ENCODE measurements at regions not wholly inside any gene's neighbourhood (a gene's known extent, or its start where the extent isn't known, plus 50 kb on each side); places are given as distances from the start of the nearest gene placed in this dataset.

DNA sequence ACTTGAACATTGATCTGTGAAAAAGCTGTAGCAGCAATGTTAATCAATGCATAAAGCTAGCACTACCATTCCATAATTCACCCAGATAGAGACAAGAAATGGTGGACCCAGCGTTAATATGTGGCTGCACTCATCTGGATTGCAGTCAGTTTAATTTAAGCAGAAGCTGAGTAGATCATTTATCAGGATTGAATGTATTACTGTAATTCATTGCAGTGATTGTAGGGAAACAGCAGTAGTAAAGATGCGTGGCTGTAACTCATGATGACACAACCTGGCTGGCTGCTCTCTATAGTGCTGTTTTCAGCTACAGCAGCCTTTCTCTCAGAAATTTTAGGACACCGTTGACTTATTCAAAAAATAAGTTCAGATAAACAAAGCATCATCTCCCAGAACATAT lies 499.5 kb upstream of the SLITRK6 start:
- Histone ChIP-seq H3K9me2 (replicated peaks; ENCODE audit: insufficient read depth) (no peaks in the 10 kb centered on the region), H3K79me2 (no peaks in the 10 kb centered on the region), H3K4me2 (no peak overlapping the region), H3K4me1 (ENCODE audit: insufficient read depth) (no peaks in the 10 kb centered on the region), H3K27ac (no peak overlapping the region), H3K36me3 (replicated peaks; ENCODE audit: insufficient read depth, low read depth) (no peaks in the 10 kb centered on the region), H3K27me3 (no peaks in the 10 kb centered on the region), H4K20me1 (ENCODE audit: insufficient read depth, poor library complexity, severe bottlenecking) (no peaks in the 10 kb centered on the region), H3K4me3 (no peak overlapping the region), H2AFZ (no peak overlapping the region), H3K9me3 (ENCODE audit: low read depth) (no peaks in the 10 kb centered on the region)
- no peak for DNase-seq (ENCODE audit: low spot score)
- 82% methylated on average over 3 of the region's 3 CpGs for WGBS (ENCODE audit: low lambda C conversion rate, missing lambda C conversion rate)
- TF ChIP-seq, protein P1, sequence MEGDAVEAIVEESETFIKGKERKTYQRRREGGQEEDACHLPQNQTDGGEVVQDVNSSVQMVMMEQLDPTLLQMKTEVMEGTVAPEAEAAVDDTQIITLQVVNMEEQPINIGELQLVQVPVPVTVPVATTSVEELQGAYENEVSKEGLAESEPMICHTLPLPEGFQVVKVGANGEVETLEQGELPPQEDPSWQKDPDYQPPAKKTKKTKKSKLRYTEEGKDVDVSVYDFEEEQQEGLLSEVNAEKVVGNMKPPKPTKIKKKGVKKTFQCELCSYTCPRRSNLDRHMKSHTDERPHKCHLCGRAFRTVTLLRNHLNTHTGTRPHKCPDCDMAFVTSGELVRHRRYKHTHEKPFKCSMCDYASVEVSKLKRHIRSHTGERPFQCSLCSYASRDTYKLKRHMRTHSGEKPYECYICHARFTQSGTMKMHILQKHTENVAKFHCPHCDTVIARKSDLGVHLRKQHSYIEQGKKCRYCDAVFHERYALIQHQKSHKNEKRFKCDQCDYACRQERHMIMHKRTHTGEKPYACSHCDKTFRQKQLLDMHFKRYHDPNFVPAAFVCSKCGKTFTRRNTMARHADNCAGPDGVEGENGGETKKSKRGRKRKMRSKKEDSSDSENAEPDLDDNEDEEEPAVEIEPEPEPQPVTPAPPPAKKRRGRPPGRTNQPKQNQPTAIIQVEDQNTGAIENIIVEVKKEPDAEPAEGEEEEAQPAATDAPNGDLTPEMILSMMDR (IDR thresholded peaks at IDR 0.05; ENCODE audit: poor library complexity): no peak
- TF ChIP-seq EZH2phosphoT487 (IDR thresholded peaks at IDR 0.05; ENCODE audit: low read depth, severe bottlenecking, unreplicated experiment) (no peak), EZH2 (IDR thresholded peaks at IDR 0.05; ENCODE audit: borderline replicate concordance) (no peak)

DNA sequence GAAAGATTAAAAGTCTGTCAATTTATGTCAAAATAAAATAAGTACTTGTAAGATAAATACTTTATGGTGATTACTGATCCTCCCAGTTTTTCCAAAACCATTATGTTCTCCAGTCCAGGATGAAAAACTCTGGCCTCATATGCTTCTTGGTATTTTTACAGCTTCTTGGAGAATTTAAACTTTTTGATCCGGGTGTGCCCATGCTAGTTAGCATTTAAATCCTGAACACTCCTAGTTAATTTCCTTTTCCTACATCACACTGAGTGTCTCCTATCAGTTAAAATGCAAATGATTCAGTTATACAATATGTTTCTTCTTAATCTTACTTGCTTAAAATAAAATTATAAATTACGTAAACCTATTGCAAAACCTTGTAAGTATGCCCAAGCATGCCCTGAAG lies 499.9 kb upstream of the SLITRK6 start:
- Histone ChIP-seq H3K4me2 (no peak overlapping the region), H3K4me1 (ENCODE audit: insufficient read depth) (no peaks in the 10 kb centered on the region), H3K9me3 (ENCODE audit: low read depth) (no peaks in the 10 kb centered on the region), H3K27ac (no peak overlapping the region), H2AFZ (no peak overlapping the region), H3K27me3 (no peaks in the 10 kb centered on the region), H3K9me2 (replicated peaks; ENCODE audit: insufficient read depth) (no peaks in the 10 kb centered on the region), H3K79me2 (no peaks in the 10 kb centered on the region), H4K20me1 (ENCODE audit: insufficient read depth, poor library complexity, severe bottlenecking) (no peaks in the 10 kb centered on the region), H3K36me3 (replicated peaks; ENCODE audit: insufficient read depth, low read depth) (no peaks in the 10 kb centered on the region), H3K4me3 (no peak overlapping the region)
- DNase-seq (ENCODE audit: low spot score): no peak
- WGBS (ENCODE audit: low lambda C conversion rate, missing lambda C conversion rate): 76% methylated on average over 2 of the region's 2 CpGs
- TF ChIP-seq EZH2 (IDR thresholded peaks at IDR 0.05; ENCODE audit: borderline replicate concordance) (no peak), EZH2phosphoT487 (IDR thresholded peaks at IDR 0.05; ENCODE audit: low read depth, severe bottlenecking, unreplicated experiment) (no peak)
- TF ChIP-seq, protein P1 (IDR thresholded peaks at IDR 0.05; ENCODE audit: poor library complexity): no peak

DNA sequence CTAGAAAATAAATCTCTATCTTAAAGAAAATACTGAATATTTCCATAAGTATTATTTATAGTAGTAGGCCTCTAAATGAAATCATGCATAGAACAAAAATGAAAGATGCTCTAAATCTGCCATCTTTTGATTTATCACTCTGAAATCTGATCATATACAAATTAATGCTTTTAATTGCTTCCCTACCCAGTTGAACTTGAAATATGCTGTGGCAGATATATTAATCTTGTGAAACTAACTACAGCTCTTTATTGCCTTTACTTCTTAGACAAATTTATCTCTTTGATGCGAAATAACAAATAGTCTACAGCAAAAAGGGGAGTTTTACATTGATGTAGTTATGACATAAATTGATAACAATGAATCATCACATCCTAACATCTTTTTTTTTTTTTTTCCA lies 510.7 kb upstream of the SLITRK6 start:
- Histone ChIP-seq H3K79me2 (no peaks in the 10 kb centered on the region), H3K9me2 (replicated peaks; ENCODE audit: insufficient read depth) (no peaks in the 10 kb centered on the region), H3K27me3 (no peaks in the 10 kb centered on the region), H4K20me1 (ENCODE audit: insufficient read depth, poor library complexity, severe bottlenecking) (no peaks in the 10 kb centered on the region), H2AFZ (no peak overlapping the region), H3K4me1 (ENCODE audit: insufficient read depth) (no peaks in the 10 kb centered on the region), H3K4me2 (no peak overlapping the region), H3K9me3 (ENCODE audit: low read depth) (no peaks in the 10 kb centered on the region), H3K4me3 (no peak overlapping the region), H3K27ac (no peak overlapping the region), H3K36me3 (replicated peaks; ENCODE audit: insufficient read depth, low read depth) (no peaks in the 10 kb centered on the region)
- DNase-seq (ENCODE audit: low spot score): no peak
- WGBS (ENCODE audit: low lambda C conversion rate, missing lambda C conversion rate): 86% methylated on average over 1 of the region's 1 CpG
- no peak for TF ChIP-seq EZH2 (IDR thresholded peaks at IDR 0.05; ENCODE audit: borderline replicate concordance)
- TF ChIP-seq EZH2phosphoT487 (IDR thresholded peaks at IDR 0.05; ENCODE audit: low read depth, severe bottlenecking, unreplicated experiment): no peak
- TF ChIP-seq, protein P1 (IDR thresholded peaks at IDR 0.05; ENCODE audit: poor library complexity): no peak

DNA sequence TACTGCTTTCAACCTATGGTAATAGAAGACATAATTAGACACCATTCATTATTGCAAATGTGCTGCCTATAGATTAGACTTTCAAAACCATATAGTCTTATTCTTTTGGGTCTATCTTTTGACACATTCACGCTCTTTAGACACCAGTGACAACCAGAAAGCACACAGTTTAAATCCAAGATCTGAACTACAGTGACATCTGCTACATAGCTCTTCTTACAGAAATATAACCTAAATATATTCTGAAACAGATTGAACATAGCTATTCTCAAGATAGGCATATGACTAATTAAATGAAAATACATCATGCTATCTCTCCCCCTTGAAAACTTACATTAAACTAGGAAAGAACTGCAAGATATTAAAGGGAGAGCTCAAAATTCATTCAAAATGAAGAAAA lies 514.2 kb upstream of the SLITRK6 start:
- Histone ChIP-seq H3K79me2 (no peaks in the 10 kb centered on the region), H4K20me1 (ENCODE audit: insufficient read depth, poor library complexity, severe bottlenecking) (no peaks in the 10 kb centered on the region), H3K36me3 (replicated peaks; ENCODE audit: insufficient read depth, low read depth) (no peaks in the 10 kb centered on the region), H3K27me3 (no peaks in the 10 kb centered on the region), H3K4me1 (ENCODE audit: insufficient read depth) (no peaks in the 10 kb centered on the region), H3K4me3 (no peak overlapping the region), H3K9me2 (replicated peaks; ENCODE audit: insufficient read depth) (no peaks in the 10 kb centered on the region), H2AFZ (no peak overlapping the region), H3K4me2 (no peak overlapping the region), H3K27ac (no peak overlapping the region), H3K9me3 (ENCODE audit: low read depth) (no peaks in the 10 kb centered on the region)
- WGBS (ENCODE audit: low lambda C conversion rate, missing lambda C conversion rate): 96% methylated on average over 1 of the region's 1 CpG
- TF ChIP-seq, protein P1 (IDR thresholded peaks at IDR 0.05; ENCODE audit: poor library complexity): no peak
- no peak for TF ChIP-seq EZH2 (IDR thresholded peaks at IDR 0.05; ENCODE audit: borderline replicate concordance)
- no peak for DNase-seq (ENCODE audit: low spot score)

Data from hepatocyte (in vitro differentiated cells).